H1 (cell line): ENCODE measurements at regions not wholly inside any gene's neighbourhood (a gene's known extent, or its start where the extent isn't known, plus 50 kb on each side); places are given as distances from the start of the nearest gene placed in this dataset.

Experiments
- CTCF ChIA-PET: fragments of 300-600 bp; sonication (Branson Sonifier 250); formaldehyde crosslinking; loops from one replicate; lab custom pipeline; 2021; ENCODE audit not compliant: partially characterized antibody; lab: Charles Lee
- POLR2A ChIA-PET: fragments of 300-600 bp; sonication (Branson Sonifier 250); formaldehyde crosslinking; loops from one replicate; lab custom pipeline; 2021; ENCODE audit warnings: inconsistent platforms; ENCODE audit not compliant: partially characterized antibody; lab: Charles Lee
- DNase-seq, 2 experiments: peaks; one replicate each; pipeline versions ENCODE4 v3.0.0 to v3.0.0-alpha.2; 2010 to 2022; ENCODE audit warnings: low spot score in 2 of 2, low read depth in 1 of 2, mixed read lengths in 1 of 2
- FAIRE-seq: peaks from 2 replicates; lab custom pipeline; 2011; peaks lifted over from hg19 to GRCh38; lab: Jason Lieb, UNC
- H2AFZ ChIP-seq: 2 replicates; pipeline ENCODE4 v1.8.1; 2012; ENCODE audit warnings: low read length, inconsistent platforms
- H2AK5ac ChIP-seq: 2 replicates; pipeline ENCODE4 v1.6.1; 2013; ENCODE audit warnings: low read depth, low read length
- H2BK120ac ChIP-seq: replicated peaks from 2 replicates; pipeline ENCODE3; 2013; ENCODE audit warnings: low read depth, low read length, inconsistent platforms
- H2BK12ac ChIP-seq: 2 replicates; pipeline ENCODE4 v1.6.1; 2013; ENCODE audit warnings: low read depth, low read length
- H2BK15ac ChIP-seq: 2 replicates; pipeline ENCODE4 v1.6.1; 2013; ENCODE audit warnings: low read length
- H2BK20ac ChIP-seq: 2 replicates; pipeline ENCODE4 v1.6.1; 2013; ENCODE audit warnings: low read length
- H2BK5ac ChIP-seq: 2 replicates; pipeline ENCODE4 v1.6.1; 2013; ENCODE audit warnings: low read depth, low read length
- H3K14ac ChIP-seq: 2 replicates; pipeline ENCODE4 v1.6.1; 2013; ENCODE audit warnings: inconsistent platforms; ENCODE audit not compliant: insufficient read length
- H3K18ac ChIP-seq: 2 replicates; pipeline ENCODE4 v1.6.1; 2013; ENCODE audit warnings: low read length; ENCODE audit errors: extremely low read depth
- H3K23ac ChIP-seq: 2 replicates; pipeline ENCODE4 v1.6.1; 2013; ENCODE audit warnings: inconsistent platforms; ENCODE audit not compliant: insufficient read length
- H3K23me2 ChIP-seq: 2 replicates; pipeline ENCODE4 v1.6.1; 2013; ENCODE audit warnings: low read depth, low read length
- H3K27ac ChIP-seq: 2 replicates; pipeline ENCODE4 v1.6.1; 2011; ENCODE audit warnings: low read depth, low read length, inconsistent platforms
- H3K27me3 ChIP-seq, 4 experiments: replicated peaks in 1 of 4; 1 replicate in 1 of 4; 2 replicates in 3 of 4; pipeline versions ENCODE4 v1.6.1 to v1.8.1; 2011 to 2013; ENCODE audit warnings: low read length in 3 of 4, mild to moderate bottlenecking in 3 of 4, inconsistent platforms in 2 of 4, mixed read lengths in 2 of 4, moderate library complexity in 1 of 4; ENCODE audit not compliant: control insufficient read depth in 3 of 4, insufficient read depth in 3 of 4; ENCODE audit errors: extremely low read depth in 1 of 4
- H3K36me3 ChIP-seq, 4 experiments: 2 replicates each; pipeline versions ENCODE4 v1.6.1 to v1.8.1; 2011 to 2013; ENCODE audit warnings: mild to moderate bottlenecking in 4 of 4, low read length in 3 of 4, moderate library complexity in 2 of 4, control low read depth in 1 of 4, inconsistent platforms in 1 of 4; ENCODE audit not compliant: insufficient read depth in 4 of 4, control insufficient read depth in 2 of 4
- H3K4ac ChIP-seq: replicated peaks from 2 replicates; pipeline ENCODE3; 2013; ENCODE audit warnings: low read length, low read depth, mixed read lengths, inconsistent platforms; ENCODE audit not compliant: insufficient read length
- H3K4me1 ChIP-seq, 4 experiments: replicated peaks in 1 of 4; 1 replicate in 1 of 4; 2 replicates in 3 of 4; pipeline versions ENCODE4 v1.6.1 to v1.8.1; 2011 to 2013; ENCODE audit warnings: low read length in 3 of 4, inconsistent platforms in 2 of 4, mixed read lengths in 1 of 4; ENCODE audit not compliant: insufficient read depth in 4 of 4, control insufficient read depth in 3 of 4
- H3K4me2 ChIP-seq, 2 experiments: 2 replicates each; pipeline versions ENCODE4 v1.6.1 to v1.8.1; 2011 to 2013; ENCODE audit warnings: low read depth in 2 of 2, low read length in 2 of 2, control low read depth in 1 of 2, inconsistent platforms in 1 of 2, mild to moderate bottlenecking in 1 of 2; ENCODE audit not compliant: insufficient read depth in 1 of 2
- H3K4me3 ChIP-seq, 4 experiments: fragments of 200-600, 300-600 bp in 1 of 4; sonication (generic), shearing (Covaris generic), sonication (Bioruptor Twin) in 1 of 4; 2 replicates each; pipeline versions ENCODE4 v1.5.1 to v1.8.1; 2011 to 2016; ENCODE audit warnings: low read length in 4 of 4, low read depth in 3 of 4, control low read depth in 2 of 4, inconsistent platforms in 2 of 4, mild to moderate bottlenecking in 2 of 4, mixed read lengths in 1 of 4, moderate library complexity in 1 of 4; ENCODE audit not compliant: insufficient read depth in 2 of 4; ENCODE audit errors: extremely low read depth in 1 of 4
- H3K56ac ChIP-seq: replicated peaks from 2 replicates; pipeline ENCODE3; 2013; ENCODE audit warnings: low read depth, mild to moderate bottlenecking, mixed read lengths, low read length, inconsistent platforms; ENCODE audit not compliant: insufficient read length
- H3K79me1 ChIP-seq: 2 replicates; pipeline ENCODE4 v1.6.1; 2013; ENCODE audit warnings: low read depth, low read length, control low read depth
- H3K79me2 ChIP-seq, 2 experiments: 2 replicates each; pipeline versions ENCODE4 v1.6.1 to v1.8.1; 2012 to 2013; ENCODE audit warnings: low read length in 2 of 2, mild to moderate bottlenecking in 2 of 2, inconsistent platforms in 1 of 2; ENCODE audit not compliant: insufficient read depth in 2 of 2, control insufficient read depth in 1 of 2
- H3K9ac ChIP-seq, 4 experiments: replicated peaks in 1 of 4; 1 replicate in 1 of 4; 2 replicates in 3 of 4; pipeline versions ENCODE4 v1.6.1 to v1.8.1; 2011 to 2013; ENCODE audit warnings: low read depth in 3 of 4, low read length in 3 of 4, control low read depth in 2 of 4, mild to moderate bottlenecking in 2 of 4, moderate library complexity in 2 of 4, inconsistent platforms in 1 of 4; ENCODE audit errors: extremely low read depth in 1 of 4
- H3K9me3 ChIP-seq, 2 experiments: 2 replicates each; pipeline versions ENCODE4 v1.6.1 to v1.8.1; 2012 to 2013; ENCODE audit warnings: mild to moderate bottlenecking in 2 of 2, moderate library complexity in 2 of 2, control low read depth in 1 of 2, inconsistent platforms in 1 of 2, low read depth in 1 of 2, low read length in 1 of 2, mixed read lengths in 1 of 2; ENCODE audit not compliant: insufficient read depth in 2 of 2
- H4K20me1 ChIP-seq, 2 experiments: replicated peaks in 1 of 2; 2 replicates each; pipeline versions ENCODE3 to v1.8.1; 2011 to 2013; ENCODE audit warnings: inconsistent platforms in 2 of 2, low read length in 2 of 2, mild to moderate bottlenecking in 1 of 2; ENCODE audit not compliant: insufficient read depth in 2 of 2, control insufficient read depth in 1 of 2
- H4K5ac ChIP-seq: 2 replicates; pipeline ENCODE4 v1.6.1; 2013; ENCODE audit warnings: low read length, low read depth, mixed read lengths, inconsistent platforms; ENCODE audit not compliant: insufficient read length
- H4K8ac ChIP-seq: 2 replicates; pipeline ENCODE4 v1.8.0; 2013; ENCODE audit warnings: mild to moderate bottlenecking, moderate library complexity, low read length, inconsistent platforms; ENCODE audit not compliant: insufficient read depth; ENCODE audit errors: extremely low read depth
- H4K91ac ChIP-seq: replicated peaks from 2 replicates; pipeline ENCODE3; 2013; ENCODE audit warnings: low read length, mixed read lengths, inconsistent platforms; ENCODE audit not compliant: insufficient read length
- CREB1 ChIP-seq: IDR thresholded peaks from 2 replicates; pipeline ENCODE4 v1.6.1; 2012; ENCODE audit warnings: inconsistent platforms
- CTBP2 ChIP-seq: IDR thresholded peaks from 2 replicates; pipeline ENCODE4 v1.7.0; 2011; ENCODE audit warnings: borderline replicate concordance, mild to moderate bottlenecking, moderate library complexity, mixed read lengths, low read length; ENCODE audit not compliant: insufficient read depth, insufficient read length
- EGR1 ChIP-seq: IDR thresholded peaks from 2 replicates; pipeline ENCODE4 v1.6.1; 2011; ENCODE audit warnings: low read depth, low read length, borderline replicate concordance
- GABPA ChIP-seq: IDR thresholded peaks from 2 replicates; pipeline ENCODE4 v1.6.1; 2011; ENCODE audit warnings: mild to moderate bottlenecking, low read length, moderate library complexity, borderline replicate concordance; ENCODE audit not compliant: insufficient read depth
- KDM1A ChIP-seq: fragments of 200-600, 300-600 bp; sonication (generic); IDR thresholded peaks from 2 replicates; pipeline ENCODE4 v1.7.1; 2016; ENCODE audit warnings: mild to moderate bottlenecking, low read length, borderline replicate concordance
- NANOG ChIP-seq: IDR thresholded peaks from 2 replicates; pipeline ENCODE4 v1.6.1; 2011; ENCODE audit warnings: low read length, low read depth, mild to moderate bottlenecking, inconsistent platforms; ENCODE audit not compliant: insufficient read depth, poor library complexity, severe bottlenecking
- SIX5 ChIP-seq: IDR thresholded peaks from 2 replicates; pipeline ENCODE4 v1.6.1; 2011; ENCODE audit warnings: mild to moderate bottlenecking, low read depth, low read length
- SP1 ChIP-seq: IDR thresholded peaks from 2 replicates; pipeline ENCODE4 v1.6.1; 2011; ENCODE audit warnings: low read depth, low read length
- TBP ChIP-seq: IDR thresholded peaks from 2 replicates; pipeline ENCODE4 v1.6.1; 2011; ENCODE audit warnings: low read depth, low read length, improper control_type of control experiment
- TF ChIP-seq, protein P1 (sequence below): IDR thresholded peaks from 2 replicates; pipeline ENCODE4 v1.6.1; 2011; ENCODE audit warnings: low read length, improper control_type of control experiment
- TF ChIP-seq, protein P2 (sequence below), 3 experiments: IDR thresholded peaks; 1 replicate in 2 of 3; 2 replicates in 1 of 3; pipeline versions ENCODE4 v1.5.1 to v1.6.1; 2011; ENCODE audit warnings: low read length in 3 of 3, mild to moderate bottlenecking in 3 of 3, inconsistent platforms in 2 of 3, low read depth in 1 of 3, moderate library complexity in 1 of 3; ENCODE audit not compliant: insufficient read depth in 1 of 3; ENCODE audit errors: control extremely low read depth in 1 of 3

DNA sequence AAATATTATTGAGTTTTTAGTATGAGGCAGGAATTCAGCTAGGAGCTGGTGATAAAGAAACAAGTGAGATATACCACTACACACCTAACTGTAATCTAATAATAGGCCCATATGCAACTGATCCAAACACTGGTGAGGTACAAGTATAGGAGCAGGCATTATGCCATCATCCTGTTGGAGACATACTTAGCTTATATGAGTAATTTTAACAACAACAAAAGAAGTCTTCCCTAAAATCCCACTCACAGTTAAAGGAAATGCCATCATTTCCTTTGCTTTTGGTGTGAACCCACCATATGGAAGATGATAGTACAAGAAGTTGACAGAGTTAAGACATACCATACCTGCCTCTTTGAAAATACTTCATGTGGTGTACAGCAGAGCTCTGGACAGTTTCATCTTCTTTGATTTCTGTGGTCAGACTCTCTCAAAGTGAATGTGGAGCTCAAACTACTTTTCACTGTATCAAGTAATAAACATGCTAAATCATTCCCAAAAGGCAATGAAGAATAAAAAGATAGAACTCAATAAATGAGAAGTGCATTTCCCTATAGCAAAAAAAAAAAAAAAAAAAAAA, 85.5 kb downstream of the CD200R1L start:
- H4K5ac ChIP-seq, result no peak overlapping the region
- no peak overlapping the region for H3K27ac ChIP-seq
- H3K23me2 ChIP-seq, result no peaks in the 10 kb centered on the region
- H3K4me3 ChIP-seq, result no peak overlapping the region
- H3K36me3 ChIP-seq, result no peaks in the 10 kb centered on the region
- H2BK12ac ChIP-seq, result no peak overlapping the region
- DNase-seq (no peak), FAIRE-seq (no peak)
- H3K9ac ChIP-seq, result no peak overlapping the region
- H2BK15ac ChIP-seq, result no peak overlapping the region
- H3K23ac ChIP-seq, result no peak overlapping the region
- H2AFZ ChIP-seq, result no peak overlapping the region
- no peaks in the 10 kb centered on the region for H3K79me1 ChIP-seq
- H3K27me3 ChIP-seq, result no peaks in the 10 kb centered on the region
- H3K4me1 ChIP-seq, result peaks cover 0 to 2% (median 0%) of the 10 kb centered on the region in 4 experiments; a peak in 2 of 7 replicates
- H3K14ac ChIP-seq, result no peak overlapping the region
- no peak overlapping the region for H3K56ac ChIP-seq
- no peak overlapping the region for H2BK5ac ChIP-seq
- ChIA-PET CTCF (interaction anchor here (0.6 to 2.0 kb wide), 8 partner anchors 14 to 650 kb away, joined by 3 to 6 read pairs (median 3); no protein-coding TSS in a partner anchor), POLR2A (no interaction called here)
- 0 out of 4 replicates have a peak, but pooled peaks cover 0 to 1% of the 10 kb centered on the region in 2 experiments for H3K9me3 ChIP-seq
- no peak overlapping the region for H2BK20ac ChIP-seq
- H4K91ac ChIP-seq, result no peak overlapping the region
- H4K8ac ChIP-seq, result no peak overlapping the region
- H2AK5ac ChIP-seq, result no peak overlapping the region
- H3K4ac ChIP-seq, result no peak overlapping the region
- no peak overlapping the region for H2BK120ac ChIP-seq
- H3K18ac ChIP-seq, result no peak overlapping the region
- H3K79me2 ChIP-seq, result no peaks in the 10 kb centered on the region
- H4K20me1 ChIP-seq, result no peaks in the 10 kb centered on the region
- H3K4me2 ChIP-seq, result no peak overlapping the region
- TF ChIP-seq SIX5, result no peak
- no peak for TF ChIP-seq NANOG
- TF ChIP-seq CTBP2, result no peak
- TF ChIP-seq TBP, result no peak
- TF ChIP-seq, protein P1, sequence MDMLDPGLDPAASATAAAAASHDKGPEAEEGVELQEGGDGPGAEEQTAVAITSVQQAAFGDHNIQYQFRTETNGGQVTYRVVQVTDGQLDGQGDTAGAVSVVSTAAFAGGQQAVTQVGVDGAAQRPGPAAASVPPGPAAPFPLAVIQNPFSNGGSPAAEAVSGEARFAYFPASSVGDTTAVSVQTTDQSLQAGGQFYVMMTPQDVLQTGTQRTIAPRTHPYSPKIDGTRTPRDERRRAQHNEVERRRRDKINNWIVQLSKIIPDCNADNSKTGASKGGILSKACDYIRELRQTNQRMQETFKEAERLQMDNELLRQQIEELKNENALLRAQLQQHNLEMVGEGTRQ, result no peak
- TF ChIP-seq EGR1, result no peak
- no peak for TF ChIP-seq CREB1
- TF ChIP-seq KDM1A, result no peak
- no peak for TF ChIP-seq SP1
- TF ChIP-seq, protein P2, sequence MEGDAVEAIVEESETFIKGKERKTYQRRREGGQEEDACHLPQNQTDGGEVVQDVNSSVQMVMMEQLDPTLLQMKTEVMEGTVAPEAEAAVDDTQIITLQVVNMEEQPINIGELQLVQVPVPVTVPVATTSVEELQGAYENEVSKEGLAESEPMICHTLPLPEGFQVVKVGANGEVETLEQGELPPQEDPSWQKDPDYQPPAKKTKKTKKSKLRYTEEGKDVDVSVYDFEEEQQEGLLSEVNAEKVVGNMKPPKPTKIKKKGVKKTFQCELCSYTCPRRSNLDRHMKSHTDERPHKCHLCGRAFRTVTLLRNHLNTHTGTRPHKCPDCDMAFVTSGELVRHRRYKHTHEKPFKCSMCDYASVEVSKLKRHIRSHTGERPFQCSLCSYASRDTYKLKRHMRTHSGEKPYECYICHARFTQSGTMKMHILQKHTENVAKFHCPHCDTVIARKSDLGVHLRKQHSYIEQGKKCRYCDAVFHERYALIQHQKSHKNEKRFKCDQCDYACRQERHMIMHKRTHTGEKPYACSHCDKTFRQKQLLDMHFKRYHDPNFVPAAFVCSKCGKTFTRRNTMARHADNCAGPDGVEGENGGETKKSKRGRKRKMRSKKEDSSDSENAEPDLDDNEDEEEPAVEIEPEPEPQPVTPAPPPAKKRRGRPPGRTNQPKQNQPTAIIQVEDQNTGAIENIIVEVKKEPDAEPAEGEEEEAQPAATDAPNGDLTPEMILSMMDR (IDR thresholded peaks at IDR 0.05; ENCODE audit: control extremely low read depth in 1 of 3, insufficient read depth in 1 of 3, low read depth in 1 of 3, low read length in 3 of 3), result no peak
- no peak for TF ChIP-seq GABPA
